ENCODE measurements at regions not wholly inside any gene's neighbourhood (a gene's known extent, or its start where the extent isn't known, plus 50 kb on each side); places are given as distances from the start of the nearest gene placed in this dataset.

DNA sequence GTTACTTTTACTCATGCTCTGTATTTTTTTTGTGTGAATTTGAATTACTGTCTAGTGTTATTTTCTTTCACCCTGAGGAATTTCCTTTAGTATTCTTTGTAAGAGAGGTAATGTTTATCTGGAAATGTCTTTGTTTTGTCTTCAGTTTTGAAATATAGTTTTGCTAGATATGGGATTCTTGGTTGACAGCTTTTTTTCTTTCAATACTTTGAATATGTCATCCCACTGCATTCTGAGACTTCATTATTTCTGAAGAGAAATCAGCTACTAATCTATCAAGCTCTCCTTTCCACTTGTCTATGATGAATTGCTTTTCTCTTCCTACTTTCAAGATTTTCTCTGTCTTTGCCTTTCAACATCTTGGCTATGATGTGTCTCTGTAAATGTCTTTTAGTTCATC is 217.0 kb upstream of the CASK start:
- TF ChIP-seq, protein P1, sequence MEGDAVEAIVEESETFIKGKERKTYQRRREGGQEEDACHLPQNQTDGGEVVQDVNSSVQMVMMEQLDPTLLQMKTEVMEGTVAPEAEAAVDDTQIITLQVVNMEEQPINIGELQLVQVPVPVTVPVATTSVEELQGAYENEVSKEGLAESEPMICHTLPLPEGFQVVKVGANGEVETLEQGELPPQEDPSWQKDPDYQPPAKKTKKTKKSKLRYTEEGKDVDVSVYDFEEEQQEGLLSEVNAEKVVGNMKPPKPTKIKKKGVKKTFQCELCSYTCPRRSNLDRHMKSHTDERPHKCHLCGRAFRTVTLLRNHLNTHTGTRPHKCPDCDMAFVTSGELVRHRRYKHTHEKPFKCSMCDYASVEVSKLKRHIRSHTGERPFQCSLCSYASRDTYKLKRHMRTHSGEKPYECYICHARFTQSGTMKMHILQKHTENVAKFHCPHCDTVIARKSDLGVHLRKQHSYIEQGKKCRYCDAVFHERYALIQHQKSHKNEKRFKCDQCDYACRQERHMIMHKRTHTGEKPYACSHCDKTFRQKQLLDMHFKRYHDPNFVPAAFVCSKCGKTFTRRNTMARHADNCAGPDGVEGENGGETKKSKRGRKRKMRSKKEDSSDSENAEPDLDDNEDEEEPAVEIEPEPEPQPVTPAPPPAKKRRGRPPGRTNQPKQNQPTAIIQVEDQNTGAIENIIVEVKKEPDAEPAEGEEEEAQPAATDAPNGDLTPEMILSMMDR (conservative IDR thresholded peaks at IDR 0.05; ENCODE audit: low read length), result no peak
- TF ChIP-seq EZH2phosphoT487 (IDR thresholded peaks at IDR 0.05; ENCODE audit: borderline replicate concordance), result no peak

Measured in Loucy (cell line).